Stimulated activated CD8-positive, alpha-beta memory T cell treated with anti-CD3 and anti-CD28 coated beads, Interleukin-12 subunit alpha, Interleukin-12 subunit beta, amount 100 ng/mL, for 4 hours (primary cell): ENCODE measurements at regions not wholly inside any gene's neighbourhood (a gene's known extent, or its start where the extent isn't known, plus 50 kb on each side); places are given as distances from the start of the nearest gene placed in this dataset.

Experiments
- DNase-seq: peaks from one replicate; pipeline ENCODE4 v3.0.0-alpha.2; 2020; ENCODE audit warnings: low read depth

- no peak for DNase-seq
Observed at GRCh38 chr6:14731611-14732010, 514.3 kb upstream of the JARID2 start.

- no peak for DNase-seq
Observed at GRCh38 chr6:14732226-14732843, 513.5 kb upstream of the JARID2 start.

DNA sequence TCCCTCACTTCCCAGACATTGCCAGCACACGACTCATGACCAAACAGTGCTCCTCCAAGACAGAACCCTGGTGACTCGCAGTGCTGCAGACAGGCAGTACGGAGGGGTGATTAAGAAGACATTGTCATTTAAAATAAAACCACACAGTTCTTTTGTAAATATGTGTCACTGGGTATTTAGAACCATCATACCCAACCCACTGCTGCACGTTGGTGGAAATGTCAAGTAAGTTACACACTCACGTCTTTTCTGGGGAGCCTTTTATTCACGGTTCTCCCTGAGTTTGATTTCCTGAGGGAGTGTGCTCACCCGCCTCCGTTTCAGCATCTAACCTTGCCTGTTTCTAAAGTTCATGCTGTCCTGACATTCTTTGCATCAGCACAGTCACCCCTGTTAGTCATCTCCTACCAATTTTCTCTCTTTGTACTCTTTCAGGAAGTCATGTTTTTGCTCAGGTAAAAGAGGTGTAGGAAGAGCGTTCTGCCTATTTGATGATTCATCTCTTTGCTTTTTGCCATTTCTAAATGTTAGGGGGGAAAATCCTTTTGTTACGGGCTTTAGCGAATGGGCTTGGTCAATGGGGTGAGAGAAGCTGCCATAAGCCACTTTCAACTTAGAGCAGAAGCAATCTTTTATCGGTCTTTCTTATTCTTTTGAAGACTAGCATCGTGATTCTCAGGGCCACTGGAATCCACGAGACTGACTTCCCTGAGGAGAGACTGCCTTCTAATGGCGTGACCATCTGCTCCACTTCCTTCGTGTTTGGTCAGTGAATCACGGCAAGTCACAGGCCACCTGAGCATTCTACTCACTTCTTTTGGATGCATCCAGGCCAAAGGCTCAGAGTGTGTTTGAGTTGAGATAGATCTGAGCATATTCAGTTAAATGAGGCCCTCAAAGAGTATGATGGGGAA is 512.8 kb upstream of the JARID2 start:
- peak; percentile 39 for DNase-seq

DNA sequence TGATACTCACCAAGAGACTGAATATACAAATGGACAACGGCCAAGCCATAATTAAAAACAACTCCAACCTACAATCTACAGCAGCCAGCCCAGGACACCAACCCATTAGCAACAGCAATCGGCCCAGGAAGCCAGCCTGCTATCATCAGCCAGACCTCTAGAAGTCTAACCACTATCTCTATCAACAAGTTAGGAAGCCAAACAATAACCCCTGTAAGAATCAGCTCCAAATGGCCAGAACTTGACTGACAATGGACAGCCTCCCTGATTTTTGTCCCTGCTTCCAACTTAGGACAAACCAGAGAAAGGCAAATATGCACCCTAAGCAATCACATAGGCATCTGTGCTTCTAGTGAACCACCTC is 511.8 kb upstream of the JARID2 start:
- DNase-seq: no peak

DNA sequence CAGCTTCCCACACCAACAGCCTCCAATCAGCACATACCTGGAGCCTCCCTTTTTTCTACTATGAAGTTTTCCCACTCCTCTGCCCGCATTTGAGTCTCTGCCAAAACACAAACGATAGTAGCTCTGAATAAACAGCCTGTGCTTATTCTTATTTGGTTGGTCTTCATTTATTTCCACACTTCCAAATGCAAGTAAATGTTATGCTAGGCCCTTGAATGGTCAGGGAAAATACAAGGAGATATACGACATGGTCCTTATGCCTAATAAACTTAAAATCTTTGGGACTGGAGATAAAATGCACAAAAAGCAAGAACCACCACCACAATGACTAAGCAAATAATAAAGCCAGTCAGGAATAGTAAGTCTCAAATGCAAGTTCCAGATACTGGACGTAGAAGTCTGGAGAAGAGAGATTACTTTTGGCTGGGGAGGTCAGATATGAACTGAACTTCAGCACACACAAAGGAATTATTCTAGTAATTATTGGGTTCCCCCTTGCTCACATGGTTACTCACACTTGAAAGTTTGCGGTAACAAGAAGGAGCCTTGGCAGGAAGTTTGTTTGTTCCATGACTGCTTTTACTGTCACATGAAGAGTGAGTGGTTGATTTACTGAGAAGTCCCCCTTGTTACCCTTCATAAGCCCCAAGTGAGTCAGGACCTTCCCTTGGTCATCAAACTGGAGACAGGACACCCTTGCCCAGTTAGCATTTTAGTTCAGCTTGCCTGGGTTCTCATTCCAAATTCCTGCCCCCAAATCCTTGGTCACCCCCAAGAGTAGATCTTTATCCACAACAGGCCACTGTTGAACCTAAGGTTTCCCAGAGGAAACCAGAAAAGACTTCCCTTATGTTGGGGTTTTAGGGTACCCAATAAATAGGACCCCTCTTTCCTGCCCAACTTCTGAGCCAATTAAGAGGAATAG is 511.2 kb upstream of the JARID2 start:
- DNase-seq: no peak

DNA sequence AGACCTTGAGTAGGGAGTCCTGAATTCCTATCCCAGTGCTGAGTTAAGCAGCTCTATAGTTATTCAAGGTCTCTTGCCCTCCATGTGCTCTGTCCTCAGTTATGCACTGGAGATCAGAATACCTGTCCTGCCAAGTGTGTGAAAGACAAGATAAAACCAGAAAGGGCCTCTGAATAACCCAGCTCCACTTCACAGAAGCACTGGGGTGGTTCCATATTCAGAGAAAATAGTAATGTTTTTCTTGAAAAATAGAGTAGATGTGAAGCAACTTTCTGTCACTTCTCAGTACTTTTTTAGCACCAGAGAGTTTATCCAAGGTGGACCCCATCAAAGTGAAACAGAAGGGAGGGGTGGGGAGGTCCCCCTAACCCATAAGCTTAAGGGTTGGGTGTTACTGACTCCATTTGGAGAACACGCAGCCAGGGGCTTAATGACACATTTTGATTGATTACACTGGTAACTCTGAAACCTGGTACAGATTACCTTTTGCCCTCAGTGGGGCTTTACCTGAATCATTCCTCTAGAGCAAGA is 509.8 kb upstream of the JARID2 start:
- no peak for DNase-seq

- DNase-seq: no peak
Observed at GRCh38 chr6:14736554-14736953, 509.3 kb upstream of the JARID2 start.

- DNase-seq: no peak
Observed at GRCh38 chr6:14738497-14738896, 507.4 kb upstream of the JARID2 start.

DNA sequence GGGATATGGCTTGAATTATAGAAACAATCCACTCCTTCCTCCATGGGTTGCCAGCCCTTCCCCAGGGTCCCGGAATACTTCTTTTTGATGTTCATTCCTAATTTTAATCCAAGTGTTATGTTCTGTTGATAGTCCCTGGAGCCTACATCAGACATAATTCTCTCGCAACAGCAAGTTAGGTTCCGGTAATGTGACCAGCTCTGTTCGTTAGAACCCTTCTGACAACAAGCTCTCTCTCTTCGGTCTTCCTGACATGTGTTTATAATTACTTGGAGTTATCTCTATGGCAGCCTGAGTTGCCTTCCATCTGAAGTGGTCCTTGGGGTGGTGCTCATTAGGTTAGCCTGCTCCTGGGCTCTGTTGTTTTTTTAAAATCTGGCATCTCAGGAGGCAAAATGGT is 506.9 kb upstream of the JARID2 start:
- DNase-seq: no peak

DNA sequence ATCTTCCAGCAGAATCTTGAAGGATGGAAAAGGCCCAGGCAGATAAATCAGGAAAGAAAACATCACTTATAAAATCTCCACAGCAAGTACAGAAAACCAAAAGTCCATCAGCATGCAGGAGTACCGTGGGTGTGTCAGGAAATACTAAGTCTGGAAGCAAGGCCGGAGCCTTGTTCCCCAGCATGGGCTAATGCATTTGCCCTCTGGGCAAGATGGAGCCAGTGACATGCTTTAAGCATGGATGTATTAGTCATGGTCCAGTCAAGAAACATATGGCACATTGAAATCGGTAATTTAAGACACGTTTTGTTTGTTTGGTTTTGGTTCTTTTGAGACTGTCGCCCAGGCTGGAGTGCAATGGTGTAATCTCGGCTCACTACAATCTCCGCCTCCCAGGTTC is 506.0 kb upstream of the JARID2 start:
- DNase-seq: no peak

DNA sequence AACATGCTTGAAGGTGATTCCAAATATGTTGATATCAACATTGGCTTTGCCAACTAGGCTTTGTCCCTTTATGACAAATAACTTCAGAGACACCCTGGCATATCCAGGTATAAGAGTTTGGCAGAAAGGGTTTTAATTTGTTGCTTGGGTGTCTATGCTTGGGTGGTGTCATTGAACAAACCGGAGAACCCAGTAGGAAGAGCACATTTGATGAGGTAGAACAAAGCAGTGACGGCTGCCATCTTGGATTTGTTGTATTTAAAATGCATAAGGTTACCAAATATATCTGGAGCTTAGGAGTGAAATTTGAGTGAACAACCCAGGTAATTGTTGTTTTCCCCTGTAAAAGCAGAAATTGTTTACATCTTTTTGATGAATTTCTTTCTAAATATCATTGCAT is 503.7 kb upstream of the JARID2 start:
- no peak for DNase-seq

DNA sequence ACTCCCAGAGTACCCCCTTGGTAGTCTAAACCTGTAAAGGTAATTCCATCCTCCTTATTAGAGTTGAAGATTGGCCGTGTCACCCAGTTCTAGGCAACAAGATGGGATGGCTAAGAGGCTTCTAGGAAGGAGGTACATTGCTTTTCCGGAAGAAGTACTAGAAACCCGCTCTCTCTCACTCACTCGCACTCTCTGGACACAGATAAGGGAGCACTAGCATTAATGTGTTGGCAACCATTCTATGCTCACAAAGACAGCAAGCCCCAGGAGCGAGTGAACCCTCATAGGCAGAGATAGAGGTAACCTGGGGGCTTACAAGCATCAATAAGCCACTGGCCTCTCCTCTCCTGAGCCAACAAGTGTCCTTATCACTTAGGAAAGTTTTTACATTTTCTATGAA is 503.2 kb upstream of the JARID2 start:
- DNase-seq: no peak

DNA sequence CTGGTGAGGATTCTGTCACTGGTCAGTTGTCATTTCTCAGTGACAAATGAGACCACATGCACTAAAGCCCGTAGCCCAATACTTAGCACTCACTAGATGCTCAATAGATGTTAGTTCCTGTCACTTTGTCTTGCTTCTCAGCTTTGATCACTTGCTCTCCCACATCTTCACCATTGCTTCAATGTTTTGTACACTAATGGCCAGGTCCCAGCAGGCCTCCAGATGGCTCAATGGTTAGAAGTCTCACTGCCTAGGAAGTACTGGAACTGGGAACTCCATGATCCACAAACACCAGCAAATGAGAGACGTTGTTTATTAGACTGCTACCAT is 502.8 kb upstream of the JARID2 start:
- no peak for DNase-seq

DNA sequence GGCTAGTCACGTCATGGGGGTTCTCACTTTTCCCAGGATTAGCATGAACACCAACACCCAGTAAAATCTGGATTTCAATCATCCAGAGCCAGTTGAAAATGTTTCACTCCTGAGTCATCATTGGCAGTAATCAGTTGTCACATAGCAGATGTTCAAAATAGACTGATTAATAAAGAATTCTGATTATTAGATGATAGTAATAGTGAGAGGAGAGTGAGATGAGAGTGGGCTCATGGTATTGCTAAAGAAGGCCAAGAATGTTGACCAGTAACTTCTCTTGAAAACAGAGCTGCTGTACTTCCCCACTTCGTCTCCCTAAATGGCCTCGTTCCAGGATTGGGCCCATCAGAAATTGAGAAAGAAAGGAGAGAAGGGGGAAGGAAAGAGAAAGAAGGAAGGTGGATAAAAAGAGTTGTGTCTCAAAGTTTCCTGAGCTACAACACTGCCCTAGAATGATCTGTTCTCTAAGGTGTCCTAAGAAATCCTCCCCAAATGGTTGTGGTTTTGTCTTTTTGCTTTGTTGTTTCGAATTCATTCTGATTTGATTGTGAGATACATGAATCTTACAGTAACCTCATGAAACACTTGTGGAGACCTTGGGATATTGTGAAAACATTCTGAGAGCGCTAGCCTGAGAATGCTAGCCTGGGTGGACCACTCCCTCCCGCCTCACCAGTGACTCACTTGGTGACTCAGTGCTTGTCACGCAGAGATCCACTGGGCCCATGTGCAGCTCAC is 502.2 kb upstream of the JARID2 start:
- DNase-seq: peak; percentile 67

DNA sequence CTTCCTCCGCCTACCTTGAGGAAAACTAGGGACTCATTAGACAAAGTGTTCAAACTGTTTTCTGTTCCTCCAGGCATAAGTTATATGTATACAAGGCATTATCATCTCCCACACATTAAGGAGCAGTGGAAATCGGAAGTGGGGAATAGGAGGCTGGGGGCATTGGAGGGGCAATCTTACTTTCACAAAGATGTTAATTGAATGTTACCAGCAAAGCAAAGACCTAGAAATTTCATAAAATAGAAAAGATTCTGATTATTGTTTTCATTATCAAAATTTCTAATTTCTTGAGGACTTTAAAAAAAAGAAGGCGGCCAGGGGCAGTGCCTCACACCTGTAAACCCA is 501.7 kb upstream of the JARID2 start:
- no peak for DNase-seq

- DNase-seq: no peak
Observed at GRCh38 chr6:14746139-14746837, 499.6 kb upstream of the JARID2 start.

DNA sequence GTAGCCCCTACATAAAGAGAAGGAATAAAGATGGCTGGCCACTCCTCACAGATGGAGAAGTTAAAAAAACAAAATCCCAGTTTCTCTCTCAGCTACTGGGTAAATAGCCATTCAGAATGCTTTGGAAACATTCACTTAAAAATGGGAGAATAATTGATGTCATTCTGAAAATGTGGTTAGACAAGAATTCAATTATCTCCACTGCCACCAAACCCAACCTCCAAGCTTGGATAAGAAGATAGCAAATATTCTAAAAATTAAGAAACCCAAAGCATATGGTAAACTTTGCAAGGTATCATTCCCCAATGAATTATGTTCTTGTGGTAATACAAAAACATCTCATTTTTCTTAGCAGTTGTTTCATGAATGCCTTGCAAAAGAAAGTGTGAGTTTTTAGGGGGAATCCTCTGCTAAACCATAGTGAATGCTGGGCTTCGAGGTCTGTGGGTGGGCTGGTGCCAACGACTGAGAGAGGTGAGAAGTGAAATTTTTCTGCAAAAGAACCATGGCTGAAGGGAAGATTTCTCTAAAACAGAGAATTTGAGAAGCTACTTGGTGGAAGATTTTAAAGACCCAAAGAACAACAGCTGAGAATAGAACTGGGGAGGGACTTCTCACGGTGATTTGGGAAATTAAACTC is 497.9 kb upstream of the JARID2 start:
- no peak for DNase-seq

DNA sequence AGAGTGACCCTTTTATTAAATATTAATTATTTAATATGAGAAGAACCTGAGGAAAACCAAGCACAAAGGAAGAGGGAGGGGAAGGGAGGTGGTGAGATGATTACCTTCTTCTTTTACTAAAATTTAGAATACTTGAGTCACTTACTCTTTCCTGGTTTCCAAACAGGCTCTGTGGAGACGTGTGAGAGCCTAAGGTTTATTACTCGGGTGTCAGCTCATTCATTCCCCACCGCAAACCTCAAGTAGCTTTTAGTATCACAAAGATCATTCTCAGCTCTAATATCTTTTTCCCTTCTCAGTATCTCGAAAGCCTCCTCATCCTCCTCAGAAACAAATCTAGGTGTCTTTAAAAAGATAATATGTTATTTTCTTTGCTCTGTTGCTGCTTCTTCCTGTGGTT is 497.2 kb upstream of the JARID2 start:
- no peak for DNase-seq

GRCh38 chr6:14750059-14750661 is 495.7 kb upstream of the JARID2 start:
- no peak for DNase-seq

DNA sequence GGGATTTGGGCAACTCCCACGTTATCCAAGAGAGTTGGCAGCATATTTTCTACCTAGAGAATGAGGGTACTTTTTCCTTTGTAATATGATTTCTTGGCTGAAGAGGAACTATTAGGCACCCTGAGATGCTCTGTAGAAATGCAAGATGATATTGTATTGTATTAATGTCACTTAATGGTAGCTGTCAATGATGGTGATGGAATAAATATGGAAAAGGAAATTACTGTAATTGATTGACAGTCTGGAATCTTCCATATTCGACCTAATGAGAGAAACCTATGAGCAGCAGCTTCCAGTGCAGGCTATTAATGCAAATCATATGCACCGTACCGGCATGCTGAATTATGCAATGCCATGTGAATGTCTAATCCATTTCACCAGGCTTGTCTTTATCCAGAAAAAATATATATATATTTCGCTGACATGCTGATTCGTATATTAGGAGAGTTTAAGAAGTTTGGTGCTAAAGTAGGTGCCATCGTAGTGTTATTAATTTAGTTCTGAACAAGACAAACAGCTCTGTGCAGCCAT is 494.2 kb upstream of the JARID2 start:
- no peak for DNase-seq
